HEK293 (cell line): ENCODE measurements at regions not wholly inside any gene's neighbourhood (a gene's known extent, or its start where the extent isn't known, plus 50 kb on each side); places are given as distances from the start of the nearest gene placed in this dataset.

ENCODE experiments used
- CTCF ChIA-PET: fragments of 350-600 bp; formaldehyde crosslinking; extraction: SDS; loops from one replicate; lab custom pipeline; 2021; ENCODE audit warnings: antibody characterized with exemption; lab: Yijun Ruan, JAX
- POLR2A ChIA-PET: fragments of 300-600 bp; formaldehyde crosslinking; extraction: SDS; loops from one replicate; lab custom pipeline; 2020; ENCODE audit warnings: antibody characterized with exemption, inconsistent platforms; lab: Yijun Ruan, JAX
- H3K27ac ChIP-seq: fragments of 200-500 bp; sonication (Bioruptor generic); 2 replicates; pipeline ENCODE4 v1.5.1; 2014; ENCODE audit warnings: low read depth, low read length, control low read depth, inconsistent platforms; ENCODE audit errors: extremely low read depth
- H3K36me3 ChIP-seq, 2 experiments: fragments of 200-500 bp in 1 of 2; sonication (Bioruptor generic) in 1 of 2; 1 replicate in 1 of 2; 2 replicates in 1 of 2; pipeline ENCODE4 v1.5.1; 2014 to 2017; ENCODE audit warnings: inconsistent platforms in 2 of 2, low read length in 2 of 2; ENCODE audit not compliant: control insufficient read depth in 2 of 2, insufficient read depth in 1 of 2
- H3K4me1 ChIP-seq: fragments of 200-500 bp; sonication (Bioruptor generic); 2 replicates; pipeline ENCODE4 v1.5.1; 2014; ENCODE audit warnings: mild to moderate bottlenecking, low read length, inconsistent platforms; ENCODE audit not compliant: control insufficient read depth, insufficient read depth
- H3K4me3 ChIP-seq: 2 replicates; pipeline ENCODE4 v1.5.1; 2011; ENCODE audit warnings: low read depth, mild to moderate bottlenecking, control low read depth, low read length, moderate library complexity
- H3K9me3 ChIP-seq: fragments of 200-500 bp; sonication (Bioruptor generic); 2 replicates; pipeline ENCODE4 v1.5.1; 2014; ENCODE audit warnings: low read depth, low read length, inconsistent platforms; ENCODE audit not compliant: control insufficient read depth, insufficient read depth
- OVOL3 ChIP-seq: fragments of 450-650 bp; formaldehyde crosslinking; IDR thresholded peaks from 2 replicates; pipeline ENCODE4 v1.5.1; 2016; ENCODE audit warnings: missing biosample characterization, missing genetic modification characterization
- SCRT2 ChIP-seq: fragments of 450-650 bp; formaldehyde crosslinking; IDR thresholded peaks from 2 replicates; pipeline ENCODE4 v1.5.1; 2016; ENCODE audit warnings: missing biosample characterization, missing genetic modification characterization
- YY1 ChIP-seq: fragments of 450-650 bp; formaldehyde crosslinking; IDR thresholded peaks from 2 replicates; pipeline ENCODE4 v1.5.1; 2018; ENCODE audit warnings: missing biosample characterization, missing genetic modification characterization
- ZFP69B ChIP-seq: fragments of 450-650 bp; formaldehyde crosslinking; IDR thresholded peaks from 2 replicates; pipeline ENCODE4 v1.5.1; 2016; ENCODE audit warnings: missing biosample characterization, missing genetic modification characterization
- ZNF24 ChIP-seq: fragments of 450-650 bp; formaldehyde crosslinking; IDR thresholded peaks from 2 replicates; pipeline ENCODE4 v1.5.1; 2016; ENCODE audit warnings: missing biosample characterization, missing genetic modification characterization
- ZNF501 ChIP-seq: fragments of 450-650 bp; formaldehyde crosslinking; IDR thresholded peaks from 2 replicates; pipeline ENCODE4 v1.5.1; 2016; ENCODE audit warnings: missing biosample characterization, missing genetic modification characterization
- ZNF514 ChIP-seq: fragments of 450-650 bp; formaldehyde crosslinking; IDR thresholded peaks from 2 replicates; pipeline ENCODE4 v1.5.1; 2016; ENCODE audit warnings: missing biosample characterization, missing genetic modification characterization
- ZNF549 ChIP-seq: fragments of 450-650 bp; IDR thresholded peaks from 2 replicates; pipeline ENCODE4 v1.5.1; 2018; ENCODE audit warnings: missing biosample characterization, missing genetic modification characterization, mild to moderate bottlenecking, inconsistent platforms, moderate library complexity
- ZNF561 ChIP-seq: fragments of 450-650 bp; IDR thresholded peaks from 2 replicates; pipeline ENCODE4 v1.5.1; 2018; ENCODE audit warnings: missing biosample characterization, missing genetic modification characterization, borderline replicate concordance
- ZNF747 ChIP-seq: fragments of 450-650 bp; formaldehyde crosslinking; IDR thresholded peaks from 2 replicates; pipeline ENCODE4 v1.5.1; 2016; ENCODE audit warnings: missing biosample characterization, missing genetic modification characterization
- ZNF768 ChIP-seq: fragments of 450-650 bp; formaldehyde crosslinking; IDR thresholded peaks from 2 replicates; pipeline ENCODE4 v1.5.1; 2018; ENCODE audit warnings: missing biosample characterization, mild to moderate bottlenecking, missing genetic modification characterization
- ZNF791 ChIP-seq: fragments of 450-650 bp; formaldehyde crosslinking; IDR thresholded peaks from 2 replicates; pipeline ENCODE4 v1.5.1; 2016; ENCODE audit warnings: missing biosample characterization, missing genetic modification characterization
- ZSCAN23 ChIP-seq: fragments of 450-650 bp; formaldehyde crosslinking; IDR thresholded peaks from 2 replicates; pipeline ENCODE4 v1.5.1; 2016; ENCODE audit warnings: missing biosample characterization, missing genetic modification characterization
- TF ChIP-seq, protein P1 (sequence below): fragments of 450-650 bp; formaldehyde crosslinking; IDR thresholded peaks from 2 replicates; pipeline ENCODE4 v1.5.1; 2016; ENCODE audit warnings: missing biosample characterization, missing genetic modification characterization
- TF ChIP-seq, protein P2 (sequence below): fragments of 450-650 bp; formaldehyde crosslinking; IDR thresholded peaks from 2 replicates; pipeline ENCODE4; 2016; ENCODE audit warnings: missing biosample characterization, missing genetic modification characterization
- TF ChIP-seq, protein P3 (sequence below): fragments of 450-650 bp; formaldehyde crosslinking; IDR thresholded peaks from 2 replicates; pipeline ENCODE4 v1.5.1; 2016; ENCODE audit warnings: missing biosample characterization, missing genetic modification characterization, borderline replicate concordance

DNA sequence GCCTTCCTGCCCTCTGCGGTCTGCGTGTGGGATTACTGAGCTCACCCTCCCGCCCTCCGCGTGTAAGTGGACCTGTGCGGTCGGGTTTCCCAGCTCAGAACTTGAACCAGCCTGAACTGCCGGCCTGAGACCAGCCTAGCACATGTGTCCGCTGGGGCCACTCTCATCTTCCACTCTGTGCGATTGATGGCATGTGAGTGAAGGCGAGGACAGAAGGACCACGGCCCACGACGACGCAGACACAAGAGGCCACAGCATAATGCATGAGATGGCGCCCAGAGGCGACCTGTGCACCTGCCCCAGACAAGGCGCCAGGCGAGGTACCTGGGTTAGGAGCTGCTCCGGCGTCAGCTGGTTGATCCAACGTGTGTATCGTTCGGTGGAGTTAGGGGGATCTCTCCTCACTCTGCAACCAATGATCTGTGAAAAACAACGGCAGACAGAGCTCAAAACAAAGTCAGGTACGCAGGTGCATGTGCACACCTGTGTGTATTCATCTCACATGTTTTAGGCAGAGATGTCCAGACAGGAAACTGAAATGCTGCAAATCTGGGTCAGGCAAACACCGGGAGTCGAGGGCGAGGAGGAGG lies 74.5 kb upstream of the METRNL start:
- Histone ChIP-seq H3K9me3 (no peaks in the 10 kb centered on the region), H3K4me3 (no peak overlapping the region), H3K27ac (no peak overlapping the region), H3K36me3 (peaks cover 0 to 6% of the 10 kb centered on the region in 2 experiments; a peak in 1 of 3 replicates), H3K4me1 (no peaks in the 10 kb centered on the region)
- CTCF ChIA-PET, result interaction anchor here (0.6 kb wide), 2 partner anchors 71 to 230 kb away, joined by 3 read pairs; no protein-coding TSS in a partner anchor
- POLR2A ChIA-PET, result no interaction called here
- TF ChIP-seq, protein P1, sequence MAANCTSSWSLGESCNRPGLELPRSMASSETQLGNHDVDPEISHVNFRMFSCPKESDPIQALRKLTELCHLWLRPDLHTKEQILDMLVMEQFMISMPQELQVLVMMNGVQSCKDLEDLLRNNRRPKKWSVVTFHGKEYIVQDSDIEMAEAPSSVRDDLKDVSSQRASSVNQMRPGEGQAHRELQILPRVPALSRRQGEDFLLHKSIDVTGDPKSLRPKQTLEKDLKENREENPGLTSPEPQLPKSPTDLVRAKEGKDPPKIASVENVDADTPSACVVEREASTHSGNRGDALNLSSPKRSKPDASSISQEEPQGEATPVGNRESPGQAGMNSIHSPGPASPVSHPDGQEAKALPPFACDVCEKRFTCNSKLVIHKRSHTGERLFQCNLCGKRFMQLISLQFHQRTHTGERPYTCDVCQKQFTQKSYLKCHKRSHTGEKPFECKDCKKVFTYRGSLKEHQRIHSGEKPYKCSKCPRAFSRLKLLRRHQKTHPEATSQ, result no peak
- no peak for TF ChIP-seq ZNF24 (tag by site-specific recombination)
- no peak for TF ChIP-seq ZNF501 (tag by site-specific recombination)

DNA sequence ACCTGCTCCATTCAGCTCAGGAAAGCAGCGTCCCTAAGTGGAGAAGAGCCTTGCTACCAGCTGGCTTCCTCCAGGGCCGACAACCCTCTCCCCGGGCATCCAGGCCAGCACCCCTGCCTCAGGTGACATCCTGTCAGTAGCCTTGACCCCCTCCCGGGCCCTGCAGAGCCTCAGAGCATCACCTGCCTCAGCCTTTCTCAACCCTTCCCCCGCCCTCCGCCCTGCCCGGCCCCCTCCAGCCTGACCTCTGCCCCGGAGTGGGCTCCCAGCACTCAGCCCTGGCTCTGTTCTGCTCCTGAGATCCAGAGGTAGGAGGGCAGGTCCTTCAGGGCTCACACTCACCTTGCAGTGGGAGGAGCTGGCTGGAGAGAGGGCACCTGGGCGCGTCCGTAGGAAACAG lies 73.8 kb upstream of the METRNL start:
- Histone ChIP-seq H3K9me3 (no peaks in the 10 kb centered on the region), H3K27ac (no peak overlapping the region), H3K4me1 (no peaks in the 10 kb centered on the region), H3K36me3 (peaks cover 0 to 6% of the 10 kb centered on the region in 2 experiments; a peak in 1 of 3 replicates), H3K4me3 (no peak overlapping the region)
- CTCF ChIA-PET, result interaction anchor here (0.6 kb wide), 1 partner anchor 70 kb away, joined by 3 read pairs; no protein-coding TSS in a partner anchor
- TF ChIP-seq ZNF791 (tag by site-specific recombination) (no peak), OVOL3 (tag by site-specific recombination) (no peak), ZNF501 (tag by site-specific recombination) (no peak), ZSCAN23 (no peak), ZNF561 (no peak), SCRT2 (tag by site-specific recombination) (no peak), ZNF514 (tag by site-specific recombination) (no peak), ZNF549 (no peak), ZFP69B (tag by site-specific recombination) (no peak), YY1 (tag by site-specific recombination) (no peak), ZNF747 (tag by site-specific recombination) (no peak), ZNF768 (tag by site-specific recombination) (no peak)
- TF ChIP-seq, protein P1, result no peak
- TF ChIP-seq, protein P2, sequence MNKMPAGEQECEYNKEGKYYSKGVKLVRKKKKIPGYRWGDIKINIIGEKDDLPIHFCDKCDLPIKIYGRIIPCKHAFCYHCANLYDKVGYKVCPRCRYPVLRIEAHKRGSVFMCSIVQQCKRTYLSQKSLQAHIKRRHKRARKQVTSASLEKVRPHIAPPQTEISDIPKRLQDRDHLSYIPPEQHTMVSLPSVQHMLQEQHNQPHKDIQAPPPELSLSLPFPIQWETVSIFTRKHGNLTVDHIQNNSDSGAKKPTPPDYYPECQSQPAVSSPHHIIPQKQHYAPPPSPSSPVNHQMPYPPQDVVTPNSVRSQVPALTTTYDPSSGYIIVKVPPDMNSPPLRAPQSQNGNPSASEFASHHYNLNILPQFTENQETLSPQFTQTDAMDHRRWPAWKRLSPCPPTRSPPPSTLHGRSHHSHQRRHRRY, result no peak
- TF ChIP-seq, protein P3, sequence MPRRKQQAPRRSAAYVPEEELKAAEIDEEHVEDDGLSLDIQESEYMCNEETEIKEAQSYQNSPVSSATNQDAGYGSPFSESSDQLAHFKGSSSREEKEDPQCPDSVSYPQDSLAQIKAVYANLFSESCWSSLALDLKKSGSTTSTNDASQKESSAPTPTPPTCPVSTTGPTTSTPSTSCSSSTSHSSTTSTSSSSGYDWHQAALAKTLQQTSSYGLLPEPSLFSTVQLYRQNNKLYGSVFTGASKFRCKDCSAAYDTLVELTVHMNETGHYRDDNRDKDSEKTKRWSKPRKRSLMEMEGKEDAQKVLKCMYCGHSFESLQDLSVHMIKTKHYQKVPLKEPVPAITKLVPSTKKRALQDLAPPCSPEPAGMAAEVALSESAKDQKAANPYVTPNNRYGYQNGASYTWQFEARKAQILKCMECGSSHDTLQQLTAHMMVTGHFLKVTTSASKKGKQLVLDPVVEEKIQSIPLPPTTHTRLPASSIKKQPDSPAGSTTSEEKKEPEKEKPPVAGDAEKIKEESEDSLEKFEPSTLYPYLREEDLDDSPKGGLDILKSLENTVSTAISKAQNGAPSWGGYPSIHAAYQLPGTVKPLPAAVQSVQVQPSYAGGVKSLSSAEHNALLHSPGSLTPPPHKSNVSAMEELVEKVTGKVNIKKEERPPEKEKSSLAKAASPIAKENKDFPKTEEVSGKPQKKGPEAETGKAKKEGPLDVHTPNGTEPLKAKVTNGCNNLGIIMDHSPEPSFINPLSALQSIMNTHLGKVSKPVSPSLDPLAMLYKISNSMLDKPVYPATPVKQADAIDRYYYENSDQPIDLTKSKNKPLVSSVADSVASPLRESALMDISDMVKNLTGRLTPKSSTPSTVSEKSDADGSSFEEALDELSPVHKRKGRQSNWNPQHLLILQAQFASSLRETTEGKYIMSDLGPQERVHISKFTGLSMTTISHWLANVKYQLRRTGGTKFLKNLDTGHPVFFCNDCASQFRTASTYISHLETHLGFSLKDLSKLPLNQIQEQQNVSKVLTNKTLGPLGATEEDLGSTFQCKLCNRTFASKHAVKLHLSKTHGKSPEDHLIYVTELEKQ, result no peak
- POLR2A ChIA-PET, result no interaction called here
